Mucosa of descending colon (tissue), 3 donors: ENCODE measurements at regions not wholly inside any gene's neighbourhood (a gene's known extent, or its start where the extent isn't known, plus 50 kb on each side); places are given as distances from the start of the nearest gene placed in this dataset.

Experiments used
- ATAC-seq: fragments of 200-7000 bp; cut with Tn5 transposase; one replicate; pipeline ENCODE4 v1.9.1; 2020; ENCODE audit warnings: mild to moderate bottlenecking, moderate library complexity
- DNase-seq, 3 donors: peaks; one replicate each; pipeline ENCODE4 v3.0.0-alpha.2; 2020
- H3K36me3 ChIP-seq: fragments of 200-600 bp; one replicate; pipeline ENCODE4 v1.8.0; 2021; ENCODE audit warnings: low read depth, mild to moderate bottlenecking
- H3K4me1 ChIP-seq: fragments of 200-600 bp; one replicate; pipeline ENCODE4 v1.8.0; 2021; ENCODE audit warnings: low read depth, mild to moderate bottlenecking
- H3K4me3 ChIP-seq: fragments of 200-600 bp; one replicate; pipeline ENCODE4 v1.8.0; 2021; ENCODE audit warnings: mild to moderate bottlenecking
- H3K9me3 ChIP-seq: fragments of 200-600 bp; one replicate; pipeline ENCODE4 v1.8.0; 2021; ENCODE audit warnings: mild to moderate bottlenecking
- CTCF ChIP-seq: fragments of 200-600 bp; IDR thresholded peaks from one replicate; pipeline ENCODE4 v1.8.0; 2022; ENCODE audit warnings: antibody characterized with exemption, mild to moderate bottlenecking
- intact Hi-C, 2 donors: fragments of 100-400 bp; cut with DNase I in 1 of 2; cut with micrococcal nuclease in 1 of 2; formaldehyde crosslinking; loops; one replicate each; pipeline versions ENCODE4 v1.11.0 to v1.11.1; 2022; cut with DNase I, micrococcal nuclease
- donor health status: DM: no; HTN: no; CAD: no; lungs with moderate emphysema.
- donor health status: DM: no; HTN: no; CAD: no.
- donor health status: DM: no; HTN: yes; CAD: no.

GRCh38 chr12:114902665-114903064, 218.7 kb upstream of the TBX3 start:
- TF ChIP-seq CTCF: no peak
- no peak for DNase-seq
- intact Hi-C loops: no loop called here
- no peak for ATAC-seq
- H3K36me3 ChIP-seq: no peaks in the 10 kb centered on the region
- no peaks in the 10 kb centered on the region for H3K9me3 ChIP-seq
- no peak overlapping the region for H3K4me3 ChIP-seq
- no peaks in the 10 kb centered on the region for H3K4me1 ChIP-seq

- no peak for ATAC-seq
- intact Hi-C loops: no loop called here
- no peak for DNase-seq
- no peak overlapping the region for H3K4me3 ChIP-seq
- H3K4me1 ChIP-seq: no peaks in the 10 kb centered on the region
- no peaks in the 10 kb centered on the region for H3K9me3 ChIP-seq
- no peaks in the 10 kb centered on the region for H3K36me3 ChIP-seq
- no peak for TF ChIP-seq CTCF
Measured at GRCh38 chr12:114901316-114901715, 217.3 kb upstream of the TBX3 start.

- H3K4me3 ChIP-seq: no peak overlapping the region
Measured at GRCh38 chr12:114898159-114898558, 214.2 kb upstream of the TBX3 start.

GRCh38 chr12:114895827-114896226, 211.9 kb upstream of the TBX3 start:
- intact Hi-C loops: no loop called here
- ATAC-seq: no peak
- H3K9me3 ChIP-seq: no peaks in the 10 kb centered on the region
- DNase-seq: no peak
- H3K4me1 ChIP-seq: no peaks in the 10 kb centered on the region
- no peak for TF ChIP-seq CTCF
- no peak overlapping the region for H3K4me3 ChIP-seq
- H3K36me3 ChIP-seq: no peaks in the 10 kb centered on the region

More at GRCh38 chr12:114898159-114898558, 214.2 kb upstream of the TBX3 start:
- DNase-seq (no peak), ATAC-seq (no peak)
- H3K36me3 ChIP-seq: no peaks in the 10 kb centered on the region
- intact Hi-C loops: no loop called here
- H3K9me3 ChIP-seq: no peaks in the 10 kb centered on the region
- no peak for TF ChIP-seq CTCF
- H3K4me1 ChIP-seq: no peaks in the 10 kb centered on the region

- intact Hi-C loops: no loop called here
- no peak for TF ChIP-seq CTCF
- H3K4me3 ChIP-seq: no peak overlapping the region
- no peaks in the 10 kb centered on the region for H3K9me3 ChIP-seq
- no peaks in the 10 kb centered on the region for H3K4me1 ChIP-seq
- DNase-seq (no peak), ATAC-seq (no peak)
- H3K36me3 ChIP-seq: no peaks in the 10 kb centered on the region
Measured at GRCh38 chr12:114895081-114895480, 211.1 kb upstream of the TBX3 start.

- intact Hi-C loops: no loop called here
Measured at GRCh38 chr12:114894076-114894475, 210.1 kb upstream of the TBX3 start.

More at GRCh38 chr12:114894076-114894475, 210.1 kb upstream of the TBX3 start:
- DNase-seq (no peak), ATAC-seq (no peak)
- no peak for TF ChIP-seq CTCF
- Histone ChIP-seq H3K36me3 (no peaks in the 10 kb centered on the region), H3K9me3 (no peaks in the 10 kb centered on the region), H3K4me1 (no peaks in the 10 kb centered on the region), H3K4me3 (no peak overlapping the region)
